DMS 273 treated with DMSO at 0.1 percent for 48 hours (cell line): ENCODE measurements at regions not wholly inside any gene's neighbourhood (a gene's known extent, or its start where the extent isn't known, plus 50 kb on each side); places are given as distances from the start of the nearest gene placed in this dataset.

Experiments
- DNase-seq: peaks from one replicate; lab custom pipeline; 2025; lab: John Stamatoyannopoulos, UW

DNA sequence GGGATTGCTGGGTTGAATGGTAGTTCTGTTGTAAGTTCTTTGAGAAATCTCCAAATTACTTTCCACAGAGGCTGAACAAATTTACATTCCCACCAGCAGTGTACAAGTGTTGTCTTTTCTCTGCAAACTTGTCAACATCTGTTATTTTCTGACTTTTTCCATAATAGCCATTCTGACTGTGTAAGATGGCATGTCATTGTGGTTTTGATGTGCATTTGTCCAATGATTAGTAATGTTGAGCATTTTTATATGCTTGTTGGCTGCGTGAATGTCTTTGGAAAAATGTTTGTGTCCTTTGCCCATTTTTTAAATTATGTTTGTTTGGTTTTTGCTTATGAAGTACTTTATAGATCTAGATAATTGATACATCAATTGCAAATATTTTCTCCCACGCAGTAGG, 1025.0 kb downstream of the JRKL start:
- no peak for DNase-seq

DNA sequence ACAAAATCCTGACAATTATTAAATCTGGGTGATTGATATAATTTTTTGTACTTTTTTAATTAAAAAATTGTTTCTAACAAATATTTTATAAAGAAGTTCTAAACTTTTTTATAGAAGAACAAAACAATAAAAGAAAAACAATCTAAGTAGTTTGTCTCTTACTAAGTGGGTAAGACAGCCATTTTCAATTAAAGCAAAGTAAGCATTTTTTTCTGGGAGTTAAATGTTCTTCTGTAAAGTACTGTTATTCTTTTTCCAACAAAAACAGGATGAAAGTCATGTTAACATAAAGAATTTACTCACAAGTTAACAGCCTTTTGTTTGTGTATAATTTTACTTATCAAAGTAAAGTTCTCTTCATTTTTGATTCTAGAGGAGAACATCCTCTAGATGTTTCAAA, 1029.9 kb downstream of the JRKL start:
- no peak for DNase-seq

DNA sequence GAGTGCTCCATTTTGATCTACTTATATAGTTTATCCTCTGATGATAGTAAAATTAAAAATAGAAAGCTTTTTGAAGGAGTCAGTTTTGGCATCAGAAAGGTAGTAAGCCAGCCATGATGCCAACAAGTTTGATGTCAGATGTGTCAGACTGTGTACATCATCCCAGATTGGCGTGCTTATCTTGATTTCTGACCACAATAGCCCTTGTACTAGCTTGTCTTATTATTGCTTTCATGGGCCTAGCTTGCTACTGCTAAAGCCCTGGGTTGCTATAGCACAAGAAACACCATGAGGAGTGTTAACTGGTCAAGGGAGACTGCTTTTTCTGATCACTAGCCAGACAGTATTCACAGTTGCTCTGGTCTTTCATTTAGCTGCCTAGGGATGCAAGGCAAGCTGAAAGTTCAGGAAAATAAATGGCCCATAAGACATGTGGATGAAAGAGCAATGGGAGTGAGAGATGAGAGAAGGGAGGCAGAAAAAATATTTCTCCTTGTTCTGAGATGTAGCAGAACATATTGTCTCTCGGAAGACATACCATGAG, 1038.5 kb downstream of the JRKL start:
- DNase-seq: no peak

DNA sequence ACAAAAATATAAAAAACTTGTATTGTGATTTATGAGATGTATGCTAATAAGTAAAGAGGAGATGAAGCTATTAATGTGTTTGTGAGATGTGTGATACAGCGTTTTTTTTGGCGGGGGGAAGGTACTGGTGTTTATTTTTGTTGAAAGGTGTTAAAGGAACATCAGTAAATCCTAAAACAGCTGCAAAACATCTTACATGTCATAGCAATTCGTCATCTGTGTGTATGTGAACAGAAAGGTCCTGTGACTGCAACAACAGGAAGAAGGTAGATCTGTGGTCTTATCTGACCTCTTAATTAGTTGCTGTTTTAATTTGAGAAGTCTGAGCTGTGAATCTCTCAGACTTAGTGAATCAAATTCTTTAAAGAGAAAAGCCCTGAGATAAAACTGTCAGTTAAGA, 1041.1 kb downstream of the JRKL start:
- no peak for DNase-seq

DNA sequence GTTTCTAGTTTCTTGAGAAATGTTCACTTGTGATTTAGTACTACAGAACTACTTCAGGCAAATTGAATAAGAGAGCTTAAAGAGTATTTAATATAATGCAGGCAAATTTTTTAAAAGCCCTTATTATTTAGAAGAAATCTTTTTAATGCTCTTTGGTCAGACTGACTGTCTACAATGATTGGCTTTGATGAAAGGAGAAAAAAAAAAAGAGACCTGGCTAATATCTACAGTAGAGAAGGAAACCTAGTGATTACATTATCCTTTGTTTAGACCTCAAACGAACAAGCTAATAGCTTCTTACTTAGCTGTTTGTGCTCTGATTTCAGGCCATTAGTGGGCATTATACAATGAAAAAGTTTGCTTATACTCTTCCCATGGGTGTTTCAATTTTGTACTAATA, 1043.1 kb downstream of the JRKL start:
- no peak for DNase-seq

DNA sequence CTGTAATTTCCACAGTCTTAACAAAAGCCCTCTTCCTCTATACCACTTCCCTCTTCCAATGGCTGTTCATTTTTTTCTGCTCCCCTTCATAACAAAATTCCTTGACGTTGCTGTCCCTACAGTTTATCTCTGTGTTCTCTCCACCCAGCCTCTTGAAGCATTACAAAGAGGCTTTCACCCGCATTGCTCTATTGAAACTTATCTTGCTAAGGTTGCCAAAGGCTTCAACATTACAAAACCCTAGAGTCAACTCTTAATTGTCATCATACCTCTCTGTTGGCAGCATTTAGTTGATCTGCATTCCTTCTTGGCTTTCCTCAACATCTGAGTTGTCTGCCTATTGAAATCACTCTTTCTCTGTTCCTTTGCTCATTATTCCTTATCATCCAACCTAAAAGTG, 1055.7 kb downstream of the JRKL start:
- no peak for DNase-seq

DNA sequence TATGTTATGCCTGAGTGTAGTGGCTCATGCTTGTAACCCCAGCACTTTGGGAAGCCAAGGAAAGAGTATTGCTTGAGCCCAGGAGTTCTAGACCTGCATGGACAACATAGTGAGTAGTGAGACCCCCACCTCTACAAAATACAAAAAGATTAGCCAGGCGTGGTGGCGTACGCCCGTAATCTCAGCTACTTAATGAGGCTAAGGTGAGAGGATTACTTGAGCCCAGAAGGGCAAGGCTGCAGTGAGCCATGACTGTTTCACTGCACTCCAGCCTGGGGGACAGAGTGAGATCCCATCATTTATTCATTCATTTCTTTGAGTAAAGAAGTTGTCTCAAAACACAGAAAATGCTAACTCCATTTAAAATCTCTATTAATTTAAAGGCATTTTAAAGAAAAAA, 1061.6 kb downstream of the JRKL start:
- no peak for DNase-seq

DNA sequence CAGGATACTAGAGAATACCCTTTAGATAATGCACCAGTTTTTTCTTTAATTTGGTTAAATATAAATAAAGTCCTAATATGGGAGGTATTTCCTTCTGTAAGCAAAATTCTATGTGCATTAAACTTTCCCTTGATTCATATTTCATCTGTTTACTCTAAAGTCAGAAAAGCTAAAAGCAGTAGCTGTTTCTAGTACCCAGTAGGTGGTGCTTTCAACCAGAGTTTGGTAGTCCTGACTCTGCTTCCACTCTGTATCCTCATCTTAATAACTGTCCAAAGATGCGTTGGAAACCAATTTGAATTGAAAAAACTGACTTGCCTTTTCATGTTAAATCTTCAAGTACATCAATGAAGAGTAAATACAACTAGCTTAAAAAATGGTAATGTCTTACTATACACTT, 1065.2 kb downstream of the JRKL start:
- DNase-seq: no peak

DNA sequence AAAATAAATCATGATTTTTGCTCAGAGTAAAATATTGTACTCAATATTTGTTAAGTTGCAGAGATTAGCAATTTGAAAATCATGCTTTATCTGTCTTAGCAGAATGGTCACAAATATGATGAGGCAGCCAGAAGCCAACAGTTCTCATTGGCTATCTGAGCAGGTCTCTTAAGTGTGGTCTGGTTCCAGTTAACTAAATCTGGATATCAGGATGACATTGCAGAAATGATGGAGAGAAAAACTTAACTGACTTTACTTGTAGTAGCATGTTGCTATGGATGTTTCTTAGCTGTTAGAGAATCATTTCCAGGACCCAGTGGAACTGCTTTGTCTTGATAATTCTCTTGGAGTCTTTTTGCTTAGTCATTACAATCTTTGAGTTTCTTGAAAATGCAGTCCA, 1070.3 kb downstream of the JRKL start:
- DNase-seq: no peak

DNA sequence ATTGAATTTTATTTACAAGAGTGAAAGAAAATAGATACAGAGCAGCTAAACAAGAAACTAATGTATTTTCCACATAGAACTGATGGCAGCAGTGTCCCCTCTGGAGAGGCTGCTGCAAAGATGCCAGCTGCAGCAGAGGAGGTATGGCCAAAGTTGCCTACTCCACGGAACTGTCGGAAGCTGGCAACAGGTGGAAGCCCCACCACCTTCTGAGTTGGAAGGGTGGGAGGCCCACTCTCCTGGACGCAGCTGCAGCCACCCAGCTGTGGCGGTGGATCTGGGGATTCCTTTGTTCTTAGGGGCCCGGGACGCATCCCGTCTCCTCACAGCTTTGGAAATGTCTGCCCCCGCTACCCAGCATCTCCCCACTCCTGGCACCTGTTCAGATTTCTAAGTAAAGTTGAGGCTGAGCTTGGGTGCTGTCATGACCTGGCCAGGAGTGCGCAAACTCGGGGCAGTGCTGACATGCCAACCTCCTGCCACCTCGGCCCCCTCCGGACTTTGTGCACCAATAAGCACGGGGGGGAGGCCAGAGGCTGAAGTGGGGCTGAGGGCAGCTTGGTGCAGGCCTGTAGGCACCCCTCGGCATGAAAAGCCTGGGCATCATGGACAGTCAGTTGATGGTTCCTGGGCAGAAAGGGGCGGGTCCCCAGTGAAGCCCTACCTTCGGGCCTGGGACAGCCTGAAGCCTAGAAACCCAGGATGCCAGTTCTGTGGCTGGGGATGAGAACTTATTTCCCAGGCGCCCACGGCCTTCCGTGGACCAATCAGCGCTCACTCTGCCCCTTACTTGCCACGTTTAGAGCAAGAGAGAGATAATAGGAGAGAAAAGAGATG, 1071.4 kb downstream of the JRKL start:
- DNase-seq: no peak

DNA sequence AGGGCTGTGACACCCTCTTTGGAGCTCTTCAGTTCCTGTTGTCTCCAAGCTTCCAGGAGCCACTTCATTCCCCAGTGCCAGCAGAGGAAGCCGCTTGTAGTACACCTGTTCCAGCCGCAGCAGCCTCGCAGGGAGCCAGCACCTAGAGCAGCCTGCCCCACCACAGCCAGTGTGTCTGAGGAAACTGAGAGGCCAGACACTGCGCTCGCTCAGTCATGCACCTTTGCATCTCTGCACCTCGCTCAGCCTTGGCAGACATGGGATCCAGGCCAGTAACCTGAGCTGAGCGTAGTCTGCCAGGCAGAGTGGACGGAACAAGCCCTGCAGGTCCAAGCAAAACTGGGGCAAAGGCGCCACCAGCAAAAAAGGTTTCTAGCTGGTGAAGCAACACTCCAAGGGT, 1072.1 kb downstream of the JRKL start:
- no peak for DNase-seq

DNA sequence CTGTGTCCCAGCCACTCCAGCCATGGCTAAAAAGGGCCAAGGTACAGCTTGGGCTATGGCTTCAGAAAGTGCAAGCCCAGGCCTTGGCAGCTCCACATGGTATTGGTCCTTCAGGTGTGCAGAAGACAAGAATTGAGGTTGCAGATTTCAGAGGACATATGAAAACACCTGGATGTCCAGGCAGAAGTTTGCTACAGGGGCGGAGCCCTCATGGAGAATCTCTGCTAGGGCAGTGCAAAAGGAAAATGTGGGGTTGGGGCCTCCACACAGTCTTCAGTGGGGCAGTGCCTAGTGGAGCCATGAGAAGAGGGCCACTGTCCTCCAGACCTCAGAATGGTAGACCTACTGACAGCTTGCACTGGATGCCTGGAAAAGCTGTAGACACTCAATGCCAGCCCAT, 1074.1 kb downstream of the JRKL start:
- no peak for DNase-seq

DNA sequence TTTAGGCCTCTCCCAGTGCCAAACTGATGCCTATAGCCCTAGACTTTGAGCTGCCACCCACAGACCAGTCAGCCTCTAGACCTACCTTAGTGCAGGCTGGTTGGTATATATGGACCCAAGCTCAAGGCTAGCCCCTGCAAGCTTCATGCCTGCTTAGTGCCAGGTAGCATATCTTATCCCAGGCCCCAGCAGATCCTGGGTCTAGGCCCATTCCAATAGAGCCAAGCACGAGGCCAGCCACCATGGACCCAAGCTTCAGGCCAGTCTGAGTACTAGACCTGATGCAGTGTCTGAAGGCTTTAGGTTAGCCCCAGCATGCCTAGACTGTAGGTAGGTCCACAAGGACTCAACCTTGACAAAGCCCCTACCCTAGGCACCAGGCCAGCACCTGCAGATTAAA, 1081.7 kb downstream of the JRKL start:
- DNase-seq: no peak

DNA sequence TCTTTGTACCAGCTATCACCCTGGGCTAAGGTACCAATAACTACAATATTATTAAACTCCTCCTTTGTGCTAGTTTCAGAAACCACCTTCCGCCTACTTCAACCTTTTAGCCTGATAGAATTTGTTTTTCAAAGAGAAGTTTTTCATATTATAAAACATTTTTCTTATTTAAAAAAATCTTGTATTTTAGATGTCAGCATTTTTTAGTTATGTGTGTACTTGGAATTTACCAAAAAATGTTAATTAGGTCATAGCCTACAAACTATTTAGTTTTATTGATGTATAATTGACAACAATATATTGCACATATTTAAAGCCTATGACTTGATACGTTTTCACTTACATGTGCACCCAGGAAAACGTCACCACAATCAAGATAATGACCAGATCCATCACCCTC, 1097.6 kb downstream of the JRKL start:
- DNase-seq: no peak

DNA sequence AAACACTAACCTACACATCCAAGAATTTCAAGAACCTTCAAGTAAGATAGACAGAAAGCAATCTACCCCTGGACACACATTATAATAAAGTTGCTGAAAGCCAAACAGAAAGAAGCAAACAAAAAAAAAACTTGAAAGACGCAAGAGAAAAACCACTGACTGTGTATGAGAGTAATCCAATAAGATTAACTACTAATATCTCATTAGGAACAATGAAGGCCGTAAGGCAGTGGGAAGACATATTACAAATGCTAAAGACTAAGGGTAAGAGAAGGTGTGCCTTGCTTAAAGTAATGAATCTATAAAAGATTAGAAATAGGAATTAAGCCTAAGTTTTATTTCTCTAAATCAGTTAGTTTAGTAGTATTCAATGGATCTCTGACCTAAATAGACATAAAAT, 1109.1 kb downstream of the JRKL start:
- DNase-seq: no peak

DNA sequence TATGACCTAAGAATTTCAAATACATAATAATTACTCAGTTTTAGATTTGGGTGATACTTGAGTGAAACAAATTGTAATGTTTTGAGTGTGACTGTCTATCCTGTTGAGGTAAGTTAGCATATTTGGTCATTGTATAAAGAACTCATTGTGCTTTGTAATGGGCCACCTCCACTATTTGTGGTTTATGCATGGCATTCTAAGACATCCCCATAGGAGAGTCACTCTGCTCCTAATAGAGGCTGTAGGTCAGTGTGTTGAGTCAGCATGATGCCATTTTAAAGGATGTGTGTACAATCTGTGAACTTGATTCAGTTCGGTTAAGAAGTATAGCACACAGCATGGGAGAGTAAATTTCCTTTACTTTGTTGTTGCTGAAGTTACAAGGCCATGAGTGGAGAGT, 1112.4 kb downstream of the JRKL start:
- DNase-seq: no peak

DNA sequence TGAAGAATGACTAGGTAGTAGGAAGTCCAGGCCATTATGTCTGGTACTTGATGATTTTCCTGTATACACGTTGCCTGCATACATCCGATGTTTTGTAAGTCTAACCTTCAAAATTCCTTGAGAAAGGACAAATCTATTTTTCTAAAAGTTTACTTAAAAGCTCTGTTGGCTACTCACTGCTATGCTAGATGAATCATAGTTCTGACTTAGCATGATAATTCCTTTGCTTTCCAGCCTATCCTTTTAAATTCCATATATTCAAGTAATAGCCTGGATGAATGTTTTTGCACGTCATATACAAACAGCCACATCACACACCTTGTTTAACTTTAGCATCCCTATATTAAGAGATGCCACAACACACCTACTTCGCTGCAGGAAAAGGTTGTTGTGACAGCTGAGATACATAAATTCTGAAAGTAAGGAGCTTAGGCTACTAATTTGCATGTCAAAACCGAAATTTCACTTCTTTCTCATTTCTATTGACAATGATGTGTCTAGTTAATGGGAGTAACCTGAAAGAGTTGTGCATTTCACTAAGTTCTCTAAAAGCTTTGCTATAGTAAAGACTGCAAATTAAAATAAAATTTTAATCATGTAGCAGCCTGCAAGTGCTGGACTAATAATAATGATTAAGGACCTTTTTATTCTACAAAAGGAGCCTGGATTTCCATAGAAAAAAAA, 1116.4 kb downstream of the JRKL start:
- DNase-seq: no peak

DNA sequence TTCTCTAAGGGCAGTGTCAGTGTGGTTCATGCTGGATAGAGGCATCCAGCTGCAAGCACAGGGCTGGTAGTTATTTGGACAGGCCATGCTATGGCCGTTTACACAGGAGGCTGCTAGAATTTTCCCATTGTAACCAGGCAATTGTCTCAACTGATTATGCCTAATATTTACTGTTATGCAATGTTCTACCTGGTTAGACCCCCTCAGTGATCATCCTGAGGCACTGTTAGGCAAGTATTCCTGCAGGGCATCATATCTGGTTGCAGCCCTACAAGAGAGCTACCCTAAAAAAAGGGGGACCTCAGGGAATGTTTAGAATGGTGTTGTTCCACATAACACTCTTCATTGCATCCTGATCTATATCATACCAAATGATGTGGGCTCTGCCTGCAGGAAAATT, 1124.6 kb downstream of the JRKL start:
- DNase-seq: no peak

DNA sequence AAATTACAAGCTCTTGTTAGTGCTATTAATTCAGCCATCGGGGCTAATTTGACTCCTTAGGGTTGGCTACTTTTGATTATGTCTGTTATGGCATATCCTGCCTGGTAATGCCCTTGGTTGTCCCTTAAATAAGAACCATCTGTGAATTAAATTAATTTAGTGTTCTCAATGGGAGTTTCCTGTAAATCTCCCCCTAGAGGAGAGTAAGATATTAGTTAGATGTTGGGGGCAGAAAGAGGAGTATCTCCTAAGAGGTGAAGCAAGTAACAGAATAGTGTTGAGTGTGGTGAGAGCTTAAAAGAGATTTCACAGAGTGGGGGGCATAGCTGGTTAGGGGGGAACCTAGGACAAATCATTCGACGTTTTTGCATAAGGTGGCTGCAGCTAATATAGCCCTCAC, 1126.9 kb downstream of the JRKL start:
- DNase-seq: no peak

DNA sequence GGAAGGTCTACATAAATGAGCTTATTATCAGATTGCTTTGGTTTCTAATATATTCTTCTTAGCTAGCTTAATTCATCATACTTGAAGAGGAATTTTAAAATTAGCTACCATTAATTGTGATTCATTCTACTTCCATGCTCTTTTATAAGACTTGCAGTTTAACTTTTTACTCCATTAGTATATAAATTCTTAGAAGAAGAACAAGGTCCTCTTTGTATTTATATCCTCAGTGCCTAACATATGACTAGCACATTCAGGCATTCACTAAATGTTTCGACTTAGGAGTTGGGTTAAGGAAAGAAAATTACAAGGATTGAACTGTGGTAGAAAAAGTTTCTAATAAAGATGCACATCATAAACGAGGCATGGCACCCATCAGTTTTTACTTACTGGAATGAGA, 1135.5 kb downstream of the JRKL start:
- DNase-seq: no peak

DNA sequence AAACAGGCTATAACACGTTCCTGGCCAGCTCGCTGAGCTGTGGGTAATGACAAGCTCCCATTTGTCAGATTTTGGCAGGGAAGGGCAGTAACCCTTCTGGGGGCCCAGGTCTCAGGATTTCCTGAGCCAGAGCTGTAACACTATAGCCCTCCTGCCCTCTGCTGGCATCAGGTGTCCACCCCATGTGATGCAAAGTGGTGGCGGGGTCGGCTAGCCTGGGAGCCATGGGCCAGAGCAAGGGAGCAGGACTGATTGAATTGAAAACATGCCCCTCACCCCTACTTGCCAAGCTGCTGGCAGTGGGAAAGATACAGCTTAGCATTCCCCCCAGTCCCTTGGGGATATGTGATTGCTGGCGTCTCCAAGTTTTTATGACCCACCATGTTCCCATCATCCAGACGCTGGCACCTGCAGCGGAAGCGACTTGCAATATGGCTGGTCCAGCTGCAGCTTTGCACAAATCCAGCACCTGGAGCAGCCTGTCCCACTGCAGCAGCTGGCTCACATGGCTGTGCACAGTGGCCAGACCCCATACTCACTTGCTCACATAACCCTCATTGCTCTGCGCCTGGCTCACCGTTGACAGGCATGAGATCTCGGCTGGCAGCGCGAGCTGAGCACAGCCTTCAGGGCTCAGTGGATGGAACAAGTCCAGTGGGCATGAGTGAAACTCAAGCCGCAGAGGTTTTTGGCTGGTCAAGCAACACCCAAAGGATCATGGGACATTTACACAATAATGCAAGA, 1147.8 kb downstream of the JRKL start:
- no peak for DNase-seq

DNA sequence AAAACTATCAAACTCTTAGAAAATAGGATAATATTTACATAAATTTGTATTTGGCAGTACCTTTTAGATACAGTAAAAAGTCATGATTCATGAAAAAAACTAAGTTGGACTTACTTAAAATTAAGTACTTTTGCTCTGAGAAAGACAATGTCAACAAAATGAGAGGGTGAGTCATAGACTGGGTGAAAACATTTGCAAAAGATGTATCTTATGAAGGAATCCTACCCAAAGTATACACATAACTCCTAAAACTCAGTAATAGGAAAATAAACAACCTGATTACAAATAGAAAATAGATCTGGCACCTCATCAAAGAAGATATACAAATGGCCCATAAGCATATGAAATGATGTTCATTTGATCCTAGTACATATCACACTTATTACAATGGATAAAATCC, 1154.6 kb downstream of the JRKL start:
- DNase-seq: no peak

DNA sequence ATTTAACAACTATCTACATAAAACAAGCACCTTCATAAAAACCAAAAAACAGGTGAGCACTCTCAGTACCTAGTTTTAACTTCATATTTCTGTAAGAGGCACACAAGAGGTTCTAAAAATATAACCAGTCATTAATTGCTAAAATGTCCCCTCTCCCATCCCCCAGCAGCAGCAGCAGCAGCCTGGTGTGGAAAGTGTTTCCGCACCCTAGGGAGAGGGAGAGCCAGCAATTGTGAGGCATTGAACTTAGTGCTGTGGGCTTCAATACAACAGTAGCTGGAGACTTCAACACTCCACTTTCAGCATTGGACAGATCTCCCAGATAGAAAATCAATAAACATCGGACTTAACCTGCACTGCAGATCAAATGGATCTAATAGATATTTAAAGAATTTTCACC, 1158.5 kb downstream of the JRKL start:
- DNase-seq: no peak
